ENCODE measurements at regions not wholly inside any gene's neighbourhood (a gene's known extent, or its start where the extent isn't known, plus 50 kb on each side); places are given as distances from the start of the nearest gene placed in this dataset.

GRCh38 chr11:93903989-93904388, 53.6 kb upstream of the VSTM5 start:
- TF ChIP-seq CTCF (IDR thresholded peaks at IDR 0.05) (no peak), POLR2A (IDR thresholded peaks at IDR 0.05) (no peak)

Data from adrenal gland (tissue), 5 donors.